Transverse colon (tissue), 3 donors: ENCODE measurements at regions not wholly inside any gene's neighbourhood (a gene's known extent, or its start where the extent isn't known, plus 50 kb on each side); places are given as distances from the start of the nearest gene placed in this dataset.

Experiments
- CTCF ChIP-seq, 5 experiments: fragments of 200-600 bp in 3 of 5; fragments of 450-650 bp in 2 of 5; sonication (generic) in 3 of 5; IDR thresholded peaks; 1 replicate in 2 of 5; 2 replicates in 3 of 5; pipeline ENCODE4 v1.5.1; 2016 to 2017; ENCODE audit warnings: antibody characterized with exemption in 5 of 5, inconsistent platforms in 3 of 5, mild to moderate bottlenecking in 2 of 5, moderate library complexity in 1 of 5
- POLR2A ChIP-seq: fragments of 450-650 bp; IDR thresholded peaks from one replicate; pipeline ENCODE4 v1.6.1; 2016; ENCODE audit warnings: antibody characterized with exemption, mild to moderate bottlenecking, moderate library complexity

GRCh38 chr7:155914341-155914740, 102.1 kb upstream of the SHH start:
- TF ChIP-seq CTCF (IDR thresholded peaks at IDR 0.05) (no peak), POLR2A (no peak)
